PC-9 (cell line): ENCODE measurements at regions not wholly inside any gene's neighbourhood (a gene's known extent, or its start where the extent isn't known, plus 50 kb on each side); places are given as distances from the start of the nearest gene placed in this dataset.

Experiments
- EZH2 ChIP-seq: fragments of 200-600 bp; sonication (generic); IDR thresholded peaks from 2 replicates; pipeline ENCODE4 v1.8.0; 2017; ENCODE audit warnings: antibody characterized with exemption, low read depth
- TF ChIP-seq, protein P1 (sequence below): fragments of 200-600 bp; sonication (generic); conservative IDR thresholded peaks from 2 replicates; pipeline ENCODE4 v1.6.1; 2017; ENCODE audit warnings: mixed run types, antibody characterized with exemption, mild to moderate bottlenecking, moderate library complexity

DNA sequence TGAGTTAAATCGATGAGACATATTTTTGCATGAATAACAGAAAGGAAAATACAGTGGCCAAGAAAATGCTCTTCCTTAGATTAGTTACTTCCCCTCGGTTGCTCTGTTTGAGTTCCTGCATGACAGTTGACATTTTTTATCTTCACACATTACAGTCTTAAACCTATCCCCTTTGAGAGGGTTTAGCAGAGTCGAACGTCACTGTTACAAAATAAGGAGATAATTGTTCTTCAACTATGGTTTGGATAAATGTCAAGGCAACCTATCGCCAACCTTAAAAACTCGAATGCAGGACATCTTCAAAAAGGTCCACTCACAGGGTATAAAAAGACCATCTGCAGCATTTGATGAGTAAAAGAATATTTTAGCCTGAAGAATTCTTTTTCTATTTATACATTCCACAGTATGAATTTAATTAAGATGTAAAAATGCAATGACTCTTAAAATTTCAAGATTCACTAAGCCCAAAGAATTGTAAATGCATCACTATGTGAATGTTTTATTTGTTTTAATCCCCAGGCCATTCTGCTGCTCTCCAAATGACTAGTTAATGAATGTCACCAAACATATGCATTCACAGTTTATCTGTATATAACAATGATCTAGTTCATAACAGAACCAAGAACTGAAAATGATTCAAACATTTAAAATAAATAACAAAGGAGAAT lies 68.9 kb upstream of the COL11A1 start:
- TF ChIP-seq EZH2: no peak
- TF ChIP-seq, protein P1, sequence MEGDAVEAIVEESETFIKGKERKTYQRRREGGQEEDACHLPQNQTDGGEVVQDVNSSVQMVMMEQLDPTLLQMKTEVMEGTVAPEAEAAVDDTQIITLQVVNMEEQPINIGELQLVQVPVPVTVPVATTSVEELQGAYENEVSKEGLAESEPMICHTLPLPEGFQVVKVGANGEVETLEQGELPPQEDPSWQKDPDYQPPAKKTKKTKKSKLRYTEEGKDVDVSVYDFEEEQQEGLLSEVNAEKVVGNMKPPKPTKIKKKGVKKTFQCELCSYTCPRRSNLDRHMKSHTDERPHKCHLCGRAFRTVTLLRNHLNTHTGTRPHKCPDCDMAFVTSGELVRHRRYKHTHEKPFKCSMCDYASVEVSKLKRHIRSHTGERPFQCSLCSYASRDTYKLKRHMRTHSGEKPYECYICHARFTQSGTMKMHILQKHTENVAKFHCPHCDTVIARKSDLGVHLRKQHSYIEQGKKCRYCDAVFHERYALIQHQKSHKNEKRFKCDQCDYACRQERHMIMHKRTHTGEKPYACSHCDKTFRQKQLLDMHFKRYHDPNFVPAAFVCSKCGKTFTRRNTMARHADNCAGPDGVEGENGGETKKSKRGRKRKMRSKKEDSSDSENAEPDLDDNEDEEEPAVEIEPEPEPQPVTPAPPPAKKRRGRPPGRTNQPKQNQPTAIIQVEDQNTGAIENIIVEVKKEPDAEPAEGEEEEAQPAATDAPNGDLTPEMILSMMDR: no peak
